ENCODE measurements at regions not wholly inside any gene's neighbourhood (a gene's known extent, or its start where the extent isn't known, plus 50 kb on each side); places are given as distances from the start of the nearest gene placed in this dataset.

DNA sequence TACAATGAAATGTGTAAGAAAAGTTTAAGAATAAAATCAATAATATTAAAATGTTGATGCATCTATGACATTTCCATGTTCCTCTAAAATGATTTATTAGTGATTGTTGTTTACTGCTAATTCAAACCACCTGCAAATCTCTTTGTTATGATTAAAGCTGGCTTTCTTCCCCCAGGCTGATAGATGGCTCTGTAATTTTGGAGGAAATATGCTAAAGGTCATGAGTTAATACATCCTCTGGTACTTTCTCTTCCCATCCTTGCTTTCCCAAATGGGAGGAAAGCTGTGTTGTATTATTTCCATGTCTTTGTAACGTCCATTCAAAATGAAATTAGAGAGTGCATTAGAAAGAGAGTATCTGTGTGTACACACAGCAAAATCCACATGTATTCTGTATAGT is 139.5 kb upstream of the TMCO5A start:
- DNase-seq: no peak

DNA sequence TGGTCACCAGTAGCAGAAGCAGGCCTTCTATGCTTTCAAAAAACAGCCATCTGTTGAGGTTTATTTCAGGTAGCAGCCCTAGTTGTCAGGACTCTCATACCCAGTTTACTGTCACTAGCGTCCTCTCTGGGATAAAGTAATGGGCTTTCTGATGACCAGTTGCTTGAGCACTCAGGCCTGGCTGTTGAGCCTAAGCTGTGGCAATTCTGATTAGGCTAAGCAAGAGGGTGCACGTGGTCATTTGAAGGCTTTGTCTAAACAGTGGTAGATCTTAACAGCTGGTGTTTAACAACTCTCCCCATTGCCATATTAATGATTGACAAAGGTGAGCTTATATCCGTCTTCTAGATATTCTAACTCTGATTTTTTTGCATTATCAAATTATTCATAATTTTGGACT is 132.9 kb upstream of the TMCO5A start:
- no peak for DNase-seq

DNA sequence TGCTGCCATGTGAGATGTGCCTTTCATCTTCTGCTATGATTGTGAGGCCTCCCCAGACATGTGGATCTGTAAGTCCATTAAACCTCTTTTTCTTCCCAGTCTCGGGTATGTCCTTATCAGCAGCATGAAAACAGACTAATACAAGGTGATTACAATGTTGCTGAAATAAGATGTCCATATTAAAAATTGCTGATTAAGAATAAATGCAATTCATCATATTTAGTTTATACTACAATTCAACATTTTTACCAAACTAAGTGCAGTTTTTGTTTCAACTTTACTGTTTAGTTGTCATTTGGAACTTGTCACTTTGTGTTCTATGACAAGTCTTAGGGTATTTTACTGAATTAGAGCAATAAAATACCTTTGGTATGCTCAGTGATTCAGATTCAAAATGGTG is 127.6 kb upstream of the TMCO5A start:
- DNase-seq: no peak

DNA sequence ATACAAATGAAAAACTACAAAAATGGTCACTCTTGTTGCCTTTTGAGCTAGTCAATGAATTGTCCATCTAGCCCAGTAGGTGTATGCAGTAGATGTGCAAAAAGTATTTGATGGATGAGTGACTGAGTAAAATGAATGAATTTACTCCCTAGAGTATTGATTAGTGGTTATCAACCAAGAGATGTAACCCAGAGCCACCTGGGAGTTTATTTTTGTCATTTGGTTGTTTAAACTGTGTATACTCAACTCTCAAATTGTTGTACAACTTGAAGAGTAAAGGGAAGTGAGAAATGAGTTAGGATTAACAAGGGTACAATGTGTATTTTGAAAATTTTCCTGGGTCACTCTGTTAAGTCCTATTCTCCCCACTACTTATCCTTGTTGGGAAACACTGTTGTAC is 124.1 kb upstream of the TMCO5A start:
- DNase-seq: no peak

DNA sequence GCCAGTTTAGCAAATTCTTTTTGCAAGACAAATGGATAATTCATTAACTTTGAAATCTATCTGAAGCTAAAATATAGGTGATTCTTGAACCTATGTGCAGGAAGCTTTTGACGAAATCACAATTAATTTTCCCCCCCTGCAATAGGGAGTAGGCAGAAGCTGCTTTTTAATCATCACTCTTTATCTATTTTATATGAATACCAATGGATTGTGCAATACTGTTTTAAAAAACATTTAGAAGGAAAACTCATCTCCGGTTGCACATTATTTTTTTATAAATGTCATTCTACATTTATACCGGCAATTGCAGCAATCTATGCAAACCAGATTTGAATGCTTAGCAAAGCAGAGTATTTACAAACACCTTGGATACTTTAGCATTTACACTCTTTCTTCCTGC is 121.1 kb upstream of the TMCO5A start:
- DNase-seq: no peak

DNA sequence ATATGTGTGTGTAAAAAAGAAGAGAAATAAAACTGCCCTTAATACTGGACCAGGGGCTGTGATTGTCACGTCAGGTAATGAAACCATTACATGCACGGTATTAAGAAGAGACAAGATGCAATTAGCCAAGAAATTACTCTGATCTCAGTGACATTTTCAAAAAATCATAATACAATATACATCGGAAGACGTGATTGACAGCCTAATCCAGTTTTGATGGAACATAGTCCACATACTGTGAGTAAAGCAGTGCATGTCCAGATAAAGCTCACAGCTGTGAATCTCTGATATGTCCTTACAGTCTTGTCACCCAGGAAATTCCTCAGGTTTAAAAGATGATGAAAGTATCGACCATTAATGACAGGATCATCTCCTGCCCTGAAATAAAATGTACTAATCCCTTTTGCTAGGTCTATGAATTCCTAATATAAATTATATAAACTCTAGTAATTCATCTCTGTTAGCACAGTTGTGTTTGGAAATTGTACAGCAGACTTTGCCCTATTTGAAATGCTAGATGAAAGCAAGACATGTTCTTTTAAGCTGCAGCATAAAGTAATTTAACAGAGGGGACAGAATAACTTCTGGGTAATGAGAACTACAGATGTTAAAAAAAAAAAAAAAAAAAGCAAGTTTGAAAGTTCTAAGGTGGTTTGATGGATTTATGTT is 119.5 kb upstream of the TMCO5A start:
- DNase-seq: no peak

DNA sequence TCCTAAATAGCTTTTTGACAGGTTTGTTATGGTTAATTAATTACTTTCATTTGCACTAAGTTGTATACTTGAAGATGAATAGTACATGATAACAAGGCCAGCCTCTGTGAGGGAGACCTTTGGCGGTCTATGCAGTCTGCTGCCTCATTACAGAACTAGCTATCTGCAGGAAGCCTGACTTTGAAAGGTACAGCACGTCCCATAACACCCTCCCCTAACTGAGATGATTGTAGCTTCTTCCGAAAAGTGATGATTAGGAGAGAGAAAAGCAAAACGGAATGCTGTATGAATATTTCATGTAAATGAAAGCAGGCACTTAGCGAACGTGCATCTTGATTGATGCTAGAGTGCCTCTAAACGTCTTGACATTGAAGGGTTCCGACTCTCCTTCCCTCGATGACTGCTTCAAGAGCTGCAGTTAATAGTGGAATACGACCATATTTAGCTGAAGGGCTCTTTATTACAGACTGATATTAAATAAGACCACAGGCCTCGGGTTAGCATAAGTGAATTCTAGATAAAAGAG is 116.2 kb upstream of the TMCO5A start:
- DNase-seq: no peak

DNA sequence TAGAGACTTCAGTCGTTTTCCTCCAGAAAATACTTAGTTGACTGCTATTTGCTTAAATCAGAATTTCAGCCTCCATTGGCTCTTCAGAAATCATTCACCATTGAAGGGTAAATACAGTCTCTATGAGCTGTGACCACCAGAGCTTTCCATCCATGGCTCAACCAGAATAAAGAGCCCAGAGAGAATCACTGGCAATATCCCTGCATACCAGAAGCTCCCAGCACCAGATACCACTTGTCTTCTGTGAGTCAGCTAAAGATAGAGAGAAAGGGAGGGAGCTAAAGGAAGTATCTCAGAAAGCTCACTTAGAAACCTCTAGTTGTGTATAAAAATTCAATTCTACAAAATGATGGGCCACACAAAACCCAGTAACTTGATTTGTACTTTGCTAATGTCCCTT is 115.2 kb upstream of the TMCO5A start:
- DNase-seq: no peak

DNA sequence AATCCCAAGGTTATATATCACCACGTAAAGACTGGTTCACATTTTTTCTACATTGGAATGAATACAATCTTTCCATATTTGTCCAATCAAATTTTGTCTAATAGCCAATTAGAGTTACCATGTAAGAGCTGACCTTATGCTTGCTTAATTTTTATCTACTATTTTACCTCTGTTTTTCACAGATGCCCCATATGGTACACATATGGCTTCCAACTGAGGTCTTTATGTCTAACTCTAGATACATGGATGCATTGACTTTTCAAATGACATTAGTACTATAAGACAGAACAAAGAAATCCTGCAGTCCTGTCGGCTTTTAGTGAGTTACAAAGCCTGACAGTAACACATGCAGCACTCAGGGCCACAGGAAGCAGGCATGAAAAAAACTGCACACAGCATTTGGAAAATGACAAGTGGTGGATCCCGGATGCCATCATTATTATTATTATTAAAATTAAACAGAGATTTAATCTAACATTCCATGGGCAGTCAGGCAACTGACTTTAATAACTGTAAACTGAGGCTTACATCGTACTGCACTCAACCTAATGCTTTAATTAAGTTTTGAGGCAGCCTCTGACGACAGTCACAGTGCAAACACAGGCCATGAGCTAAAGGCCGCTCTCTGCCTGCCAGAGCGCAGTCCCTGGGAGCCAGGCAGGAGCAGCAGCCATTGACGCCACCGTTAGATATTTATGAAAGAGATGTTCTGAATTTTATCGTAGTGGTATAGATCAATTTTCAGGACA is 113.9 kb upstream of the TMCO5A start:
- DNase-seq: no peak

DNA sequence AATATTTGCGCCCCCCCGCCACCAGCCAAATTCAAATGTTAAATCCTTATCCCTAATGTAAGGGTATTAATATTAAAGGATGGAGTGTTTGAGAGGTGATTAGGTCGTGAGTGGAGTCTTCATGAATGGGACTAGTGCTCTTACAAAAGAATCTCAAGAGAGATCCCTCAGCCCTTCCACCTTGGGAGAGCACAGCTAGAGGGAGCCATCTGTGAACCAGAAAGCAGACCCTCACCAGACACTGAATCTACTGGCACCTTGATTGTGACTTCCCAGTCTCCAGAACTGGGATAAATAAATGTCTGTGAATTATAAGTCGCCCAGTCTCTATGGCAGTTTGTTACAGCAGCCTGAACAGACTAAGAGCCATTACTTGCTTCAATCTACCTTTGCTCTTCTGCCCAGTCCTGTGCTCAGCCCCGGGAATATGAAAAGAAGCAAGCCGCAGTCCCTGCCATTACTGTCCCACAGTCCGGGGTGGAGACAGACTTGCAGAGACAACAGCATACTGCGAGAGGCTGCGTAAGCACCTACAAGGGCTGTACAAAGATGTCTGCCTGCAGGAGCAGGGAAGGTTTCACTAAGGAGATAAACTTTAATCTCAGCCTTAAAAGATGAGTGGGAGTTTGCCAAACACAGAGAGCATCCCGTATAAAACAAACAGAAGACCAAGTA is 110.7 kb upstream of the TMCO5A start:
- no peak for DNase-seq

DNA sequence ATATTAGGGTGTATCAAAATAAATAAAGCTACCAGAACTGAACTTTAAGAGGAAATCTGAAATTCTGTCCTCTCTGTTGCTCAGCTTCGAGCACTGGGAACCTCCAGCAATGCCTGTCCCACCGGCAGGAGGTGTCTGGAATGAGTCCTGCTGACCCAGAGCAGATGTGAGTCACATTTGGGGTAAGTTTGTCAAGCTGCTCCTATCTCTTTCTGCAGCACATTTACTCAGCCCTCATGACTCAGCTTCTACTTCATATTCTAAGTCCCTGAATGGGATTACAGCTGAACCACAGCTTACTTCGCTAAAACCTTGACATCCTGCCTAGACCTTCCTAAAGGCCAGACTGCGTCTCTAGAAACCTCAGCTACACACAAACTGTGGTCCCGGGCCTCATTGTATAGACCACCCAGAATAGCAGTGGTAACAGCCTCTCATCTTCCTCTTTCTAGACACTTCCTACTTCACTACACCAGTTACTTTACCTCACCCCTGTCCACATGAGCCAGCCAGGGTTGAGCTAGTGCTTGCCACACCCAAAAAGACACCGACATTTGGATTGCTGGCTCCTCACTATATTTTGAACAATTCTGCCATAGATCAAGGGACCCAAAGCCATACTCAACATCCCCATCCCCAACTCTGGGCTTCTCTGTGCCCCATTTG is 109.6 kb upstream of the TMCO5A start:
- peak; percentile 88 for DNase-seq

DNA sequence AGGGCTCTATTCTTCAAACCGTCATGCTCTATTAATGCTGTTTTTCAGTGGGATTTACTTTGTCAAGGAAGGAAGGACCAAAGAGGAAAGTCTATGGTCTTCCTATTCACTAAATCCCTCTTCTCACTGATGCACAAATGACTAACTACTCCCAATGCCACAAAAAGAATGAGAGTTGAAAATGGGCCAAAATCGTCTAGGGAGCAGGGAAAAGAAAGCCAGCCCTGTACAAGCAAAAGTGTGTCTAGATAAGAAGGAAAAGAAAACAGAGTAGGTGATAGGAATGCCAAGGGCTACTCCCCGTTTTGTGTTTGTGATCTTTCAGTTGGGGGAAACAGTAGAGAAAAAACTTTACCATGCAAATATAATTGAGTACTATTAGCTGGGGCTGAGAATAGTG is 97.2 kb upstream of the TMCO5A start:
- DNase-seq: no peak

DNA sequence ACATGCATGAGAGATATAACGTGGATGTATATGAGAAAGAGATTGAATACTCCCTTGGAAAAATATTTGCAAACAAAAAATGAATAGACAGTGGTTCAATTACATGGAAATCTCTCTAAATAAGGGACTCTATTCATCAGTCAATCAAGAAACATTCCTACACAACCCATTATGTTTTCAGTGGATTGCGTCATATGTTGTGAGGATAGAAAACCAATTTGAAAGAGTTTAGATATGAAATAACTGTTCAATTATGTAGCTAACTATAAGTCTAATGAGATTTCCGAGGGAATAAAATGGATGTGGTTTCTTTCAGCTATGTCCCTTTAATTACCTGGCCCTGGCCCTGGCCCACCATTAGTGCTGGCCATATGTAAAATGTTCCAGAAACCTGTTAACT is 86.7 kb upstream of the TMCO5A start:
- no peak for DNase-seq

DNA sequence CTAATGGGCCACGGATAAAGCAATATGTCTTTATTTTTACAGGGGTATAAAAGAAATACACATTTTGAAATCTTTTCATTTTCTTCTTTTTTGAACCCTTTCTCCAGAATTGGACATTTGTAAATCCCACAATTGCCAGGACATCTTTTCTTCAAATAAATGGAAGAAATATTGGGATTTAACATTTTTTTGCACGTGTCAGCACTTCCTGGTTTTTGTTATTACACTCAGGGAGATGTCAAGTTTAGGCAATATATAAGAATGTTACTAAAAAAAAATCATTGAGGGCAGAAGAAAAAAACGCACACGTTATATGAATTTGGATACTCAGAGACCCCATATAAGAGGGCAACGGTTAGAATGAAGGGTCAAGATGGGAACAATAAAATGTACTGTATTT is 78.3 kb upstream of the TMCO5A start:
- DNase-seq: no peak

DNA sequence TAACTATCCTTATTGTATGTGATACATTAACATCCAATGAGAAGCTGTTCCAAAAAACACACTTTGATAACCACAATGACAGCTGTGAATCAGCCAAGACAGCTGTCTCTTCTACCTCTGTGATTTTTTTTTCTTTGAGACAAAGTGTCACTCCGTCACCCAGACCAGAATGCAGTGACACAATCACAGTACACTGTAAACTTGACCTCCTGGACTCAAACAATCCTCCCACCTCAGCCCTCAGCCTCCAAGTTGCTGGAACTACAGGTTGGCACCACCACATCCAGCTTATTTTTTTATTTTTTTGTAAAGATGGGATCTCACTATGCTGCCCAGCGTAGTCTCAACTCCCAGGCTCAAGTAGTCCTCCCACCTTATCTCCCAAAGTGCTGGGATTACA is 73.5 kb upstream of the TMCO5A start:
- no peak for DNase-seq

DNA sequence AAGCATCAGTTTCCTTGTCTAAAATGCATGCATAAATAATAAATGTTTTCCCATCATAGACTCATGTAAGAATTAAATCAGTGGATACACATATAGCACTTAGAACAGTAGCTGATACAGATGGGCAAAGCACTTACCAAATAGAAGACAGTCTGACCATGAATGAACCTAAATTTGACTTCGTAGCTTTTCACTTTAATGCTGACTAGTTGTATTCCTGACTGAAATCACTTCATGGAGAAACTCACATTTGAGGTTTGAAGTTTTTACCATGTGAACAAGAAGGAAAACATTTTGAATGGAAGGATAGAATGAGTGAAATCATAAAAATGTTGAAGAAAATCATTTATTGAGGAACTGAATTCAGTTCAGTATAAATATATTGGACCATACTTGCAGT is 68.8 kb upstream of the TMCO5A start:
- DNase-seq: no peak

DNA sequence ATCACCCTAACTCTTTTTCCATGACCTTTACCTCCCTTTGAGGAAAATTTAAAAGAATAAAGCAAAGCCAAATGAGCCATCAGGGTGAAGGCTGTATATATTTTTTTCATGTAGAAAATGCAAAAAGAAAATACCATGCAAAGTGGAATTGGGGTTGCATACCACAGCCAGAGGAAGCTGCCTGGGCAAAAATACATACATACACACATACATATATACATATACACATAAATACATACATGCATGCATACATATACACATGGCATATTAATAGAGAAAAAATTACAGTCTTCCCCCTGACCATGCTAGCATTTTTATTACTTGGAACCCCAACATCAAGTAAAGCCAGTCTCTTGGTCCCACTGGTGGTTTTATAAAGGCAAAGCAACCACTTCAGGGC is 63.7 kb upstream of the TMCO5A start:
- DNase-seq: no peak

DNA sequence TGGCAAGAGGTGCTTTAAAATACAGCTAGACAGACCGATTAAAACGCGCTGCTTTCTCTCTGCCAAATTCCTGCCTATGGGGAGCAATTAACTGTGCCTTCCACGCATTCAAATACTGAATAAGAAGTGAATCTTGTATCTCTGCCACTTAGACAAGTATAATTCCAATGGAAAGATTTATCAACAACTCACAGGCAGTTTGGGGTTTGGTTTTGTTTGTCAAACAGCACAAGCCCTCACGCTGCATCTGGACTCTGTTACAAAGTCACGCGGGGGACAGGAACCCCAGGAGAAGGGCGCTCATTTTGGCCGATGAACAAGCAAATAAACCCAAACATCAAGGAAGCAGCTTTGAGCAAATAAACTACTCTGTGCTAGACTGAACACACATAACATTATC is 61.8 kb upstream of the TMCO5A start:
- DNase-seq: no peak

DNA sequence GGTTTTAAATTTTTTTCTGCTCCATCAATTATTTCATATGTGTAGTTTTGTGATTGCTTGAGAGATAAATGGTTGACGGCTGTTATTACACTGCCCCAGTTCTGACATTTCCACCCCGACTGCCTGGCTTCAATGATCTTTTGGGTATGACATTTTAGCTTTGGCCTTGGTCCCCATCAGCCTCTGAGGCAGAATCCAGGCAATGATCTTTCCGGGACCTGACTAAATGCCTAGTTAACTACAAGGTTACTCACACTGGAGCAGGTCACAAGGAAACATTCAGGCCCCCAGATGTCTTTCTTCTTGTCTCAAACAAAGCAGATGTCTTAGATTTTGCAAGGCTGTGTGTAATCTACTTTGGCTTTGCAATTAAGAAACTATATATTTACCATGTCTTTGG is 61.1 kb upstream of the TMCO5A start:
- DNase-seq: no peak

DNA sequence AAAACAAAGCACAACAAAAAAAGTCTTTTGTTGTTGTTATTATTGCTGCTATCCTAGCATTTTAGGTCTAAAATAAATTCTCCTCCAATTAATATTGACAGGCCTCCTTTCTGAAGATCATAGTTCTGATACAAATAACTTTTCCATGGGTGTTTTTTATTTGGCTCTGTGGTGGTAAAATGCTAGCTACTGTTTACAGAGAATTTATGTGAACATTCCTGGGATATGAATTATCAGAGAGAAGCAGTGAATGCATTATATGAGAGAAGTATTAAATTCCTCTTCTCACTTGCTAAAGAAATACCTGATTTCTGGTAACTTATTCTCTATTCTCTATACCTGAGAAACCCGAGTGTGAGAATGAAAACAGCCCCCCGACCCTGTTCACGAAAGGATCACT is 57.5 kb upstream of the TMCO5A start:
- DNase-seq: no peak

DNA sequence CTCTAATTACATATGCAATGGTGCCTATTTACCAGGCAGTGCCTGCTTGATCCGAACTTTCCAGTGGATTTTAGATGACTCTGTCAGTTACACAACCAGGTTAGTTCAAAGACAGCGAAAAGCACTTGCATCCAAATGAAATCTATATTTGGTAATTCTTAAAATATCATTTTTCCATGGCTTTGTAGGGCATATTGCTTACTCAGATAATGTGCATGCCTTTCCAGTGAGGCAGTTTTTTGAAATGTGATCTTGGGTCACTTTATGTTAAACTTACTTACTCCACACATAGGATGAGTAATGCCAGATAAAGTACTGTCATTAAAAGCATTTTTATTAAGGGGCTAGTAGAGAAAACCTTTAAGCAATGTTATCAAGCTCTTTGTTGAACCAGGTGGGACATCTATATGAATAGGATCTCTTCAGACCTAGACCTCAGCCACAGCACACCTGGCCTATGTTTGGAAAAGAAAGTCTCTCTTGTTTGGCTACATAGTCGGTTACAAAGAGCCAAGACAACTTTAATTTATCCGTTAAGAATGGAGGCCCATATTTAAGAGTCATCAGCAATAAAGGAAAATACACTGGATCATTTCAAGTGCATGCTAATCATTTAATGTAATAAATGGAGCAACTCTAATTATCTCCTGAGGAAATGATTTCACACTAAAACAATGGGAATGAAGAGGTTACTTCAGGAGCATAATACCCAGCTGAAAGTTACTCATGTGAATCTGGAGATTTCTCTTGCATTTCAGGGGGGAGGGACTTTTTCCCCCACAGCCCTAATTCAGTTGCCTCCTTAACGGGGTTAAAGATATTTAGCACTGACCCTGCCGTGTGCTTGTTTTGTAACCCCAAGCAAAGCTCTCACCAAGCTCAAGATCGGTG is 56.3 kb upstream of the TMCO5A start:
- no peak for DNase-seq

DNA sequence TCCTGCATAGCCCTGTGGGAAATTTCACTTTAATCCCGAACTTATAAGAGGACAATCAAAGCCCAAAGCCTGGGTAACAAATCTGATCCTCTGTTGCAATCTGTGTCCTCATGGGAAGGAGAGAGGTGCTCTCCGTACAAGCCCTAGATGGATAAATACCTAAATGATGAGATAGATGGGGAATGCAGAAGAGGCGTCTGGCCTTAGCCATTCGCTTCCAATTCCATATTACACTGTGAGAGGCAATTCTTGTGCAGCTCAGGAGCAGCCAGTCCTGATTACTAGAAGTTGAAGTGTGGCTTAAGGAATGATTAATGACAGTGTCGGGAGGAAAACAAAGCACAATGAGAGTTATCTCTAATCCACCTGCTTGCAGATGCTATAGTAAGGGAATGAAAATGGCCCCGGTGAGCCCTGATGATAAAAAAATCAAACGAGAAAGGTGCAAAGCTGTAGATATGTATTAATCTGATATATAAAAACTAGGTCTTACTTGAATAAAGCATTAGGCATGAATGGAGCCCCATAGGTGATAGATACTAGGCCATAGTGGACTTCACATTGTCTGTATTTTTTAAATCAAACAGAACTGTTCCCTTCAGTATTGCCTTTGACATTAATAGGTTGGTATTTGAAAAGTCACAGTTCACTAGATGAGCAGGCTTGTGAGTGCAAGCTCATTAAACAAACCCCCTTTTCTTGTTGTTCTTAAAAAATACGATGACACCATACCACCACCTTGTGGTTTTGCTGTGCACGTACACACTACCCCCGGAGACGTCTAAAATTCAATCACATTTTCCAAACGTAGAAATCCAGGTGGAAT is 54.2 kb upstream of the TMCO5A start:
- peak; percentile 71 for DNase-seq
